ENCODE measurements at regions not wholly inside any gene's neighbourhood (a gene's known extent, or its start where the extent isn't known, plus 50 kb on each side); places are given as distances from the start of the nearest gene placed in this dataset.

DNA sequence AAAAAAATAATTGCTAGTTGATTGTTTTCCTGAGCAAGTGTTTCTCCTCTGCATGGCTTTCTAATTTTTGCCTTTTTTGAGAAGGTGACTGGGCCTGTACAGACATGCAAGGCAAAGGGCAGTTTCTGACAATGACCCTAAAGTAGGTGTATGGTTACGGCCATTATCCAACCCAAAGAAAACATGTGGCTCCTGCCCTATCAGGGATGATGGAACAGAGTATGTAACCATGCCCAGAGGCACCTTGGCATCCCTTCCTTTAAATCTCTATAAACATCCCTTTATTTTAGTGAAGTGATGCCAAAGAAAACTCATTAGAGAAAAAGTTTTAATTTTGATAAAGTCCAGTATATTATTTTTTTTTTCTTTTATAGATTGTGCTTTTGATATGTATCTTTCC lies 217.5 kb downstream of the LPIN1 start:
- TF ChIP-seq POLR2A (IDR thresholded peaks at IDR 0.05) = no peak
- TF ChIP-seq, protein P1, sequence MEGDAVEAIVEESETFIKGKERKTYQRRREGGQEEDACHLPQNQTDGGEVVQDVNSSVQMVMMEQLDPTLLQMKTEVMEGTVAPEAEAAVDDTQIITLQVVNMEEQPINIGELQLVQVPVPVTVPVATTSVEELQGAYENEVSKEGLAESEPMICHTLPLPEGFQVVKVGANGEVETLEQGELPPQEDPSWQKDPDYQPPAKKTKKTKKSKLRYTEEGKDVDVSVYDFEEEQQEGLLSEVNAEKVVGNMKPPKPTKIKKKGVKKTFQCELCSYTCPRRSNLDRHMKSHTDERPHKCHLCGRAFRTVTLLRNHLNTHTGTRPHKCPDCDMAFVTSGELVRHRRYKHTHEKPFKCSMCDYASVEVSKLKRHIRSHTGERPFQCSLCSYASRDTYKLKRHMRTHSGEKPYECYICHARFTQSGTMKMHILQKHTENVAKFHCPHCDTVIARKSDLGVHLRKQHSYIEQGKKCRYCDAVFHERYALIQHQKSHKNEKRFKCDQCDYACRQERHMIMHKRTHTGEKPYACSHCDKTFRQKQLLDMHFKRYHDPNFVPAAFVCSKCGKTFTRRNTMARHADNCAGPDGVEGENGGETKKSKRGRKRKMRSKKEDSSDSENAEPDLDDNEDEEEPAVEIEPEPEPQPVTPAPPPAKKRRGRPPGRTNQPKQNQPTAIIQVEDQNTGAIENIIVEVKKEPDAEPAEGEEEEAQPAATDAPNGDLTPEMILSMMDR (IDR thresholded peaks at IDR 0.05) = no peak
- Histone ChIP-seq H3K27ac (no peak overlapping the region), H3K36me3 (no peaks in the 10 kb centered on the region), H3K4me3 (no peak overlapping the region), H3K27me3 (no peaks in the 10 kb centered on the region), H3K9me3 (no peaks in the 10 kb centered on the region), H3K4me1 (peaks cover 0 to 25% (median 9%) of the 10 kb centered on the region in 12 donors)
- WGBS, 4 donors = 89 to 95% (median 92%) methylated on average over 1 of the region's 1 CpG
- ATAC-seq (no peak), DNase-seq (no peak)
- intact Hi-C loops (cut with DNase I) = loop anchor here in 1 of 10 donors (10.0 kb wide), 1 partner anchor 751 kb away; the partner anchor contains the start of gene TRIB2

DNA sequence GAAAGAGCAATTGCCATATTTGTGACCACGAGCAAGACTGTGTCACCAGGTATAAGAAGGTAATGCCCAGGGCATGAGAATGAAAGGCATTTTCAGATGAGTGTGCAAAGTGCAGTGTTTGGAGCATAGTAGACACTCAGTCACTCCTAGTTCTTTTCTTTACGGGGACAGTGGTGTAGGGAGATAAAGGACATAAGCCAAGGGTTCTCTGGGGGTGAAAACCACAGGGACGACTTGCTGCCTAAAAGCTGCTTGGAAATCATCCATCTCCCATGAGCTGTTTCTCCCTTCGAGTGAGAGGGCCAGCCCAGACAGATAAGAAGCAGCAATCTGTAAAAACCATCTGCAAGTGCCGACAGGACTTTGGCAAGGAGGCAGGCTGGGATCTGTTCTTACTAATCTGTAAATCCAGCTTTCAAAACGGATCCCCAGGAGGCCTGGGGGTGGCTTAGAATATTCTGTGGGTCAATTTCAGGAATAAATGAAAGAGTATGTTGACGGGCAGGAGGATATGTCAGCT lies 221.6 kb downstream of the LPIN1 start:
- ATAC-seq (peak; percentile 77 to 97 (median 85)), DNase-seq (peak; percentile 57 to 81 (median 67))
- TF ChIP-seq POLR2A (IDR thresholded peaks at IDR 0.05) = no peak
- Histone ChIP-seq H3K4me3 (no peak overlapping the region), H3K27ac (no peak overlapping the region), H3K4me1 (peaks cover 0 to 16% (median 9%) of the 10 kb centered on the region in 12 donors), H3K9me3 (peaks cover 0 to 33% (median 5%) of the 10 kb centered on the region in 12 donors), H3K27me3 (no peaks in the 10 kb centered on the region), H3K36me3 (no peaks in the 10 kb centered on the region)
- WGBS, 4 donors = 9 to 15% (median 9%) methylated on average over 7 of the region's 7 CpGs
- intact Hi-C loops (cut with DNase I) = loop anchor here in 2 of 10 donors (5.0 to 10.0 kb wide), 2 partner anchors 747 to 1039 kb away; partner anchors contain the start of gene TRIB2 (in 1 of the 2)

DNA sequence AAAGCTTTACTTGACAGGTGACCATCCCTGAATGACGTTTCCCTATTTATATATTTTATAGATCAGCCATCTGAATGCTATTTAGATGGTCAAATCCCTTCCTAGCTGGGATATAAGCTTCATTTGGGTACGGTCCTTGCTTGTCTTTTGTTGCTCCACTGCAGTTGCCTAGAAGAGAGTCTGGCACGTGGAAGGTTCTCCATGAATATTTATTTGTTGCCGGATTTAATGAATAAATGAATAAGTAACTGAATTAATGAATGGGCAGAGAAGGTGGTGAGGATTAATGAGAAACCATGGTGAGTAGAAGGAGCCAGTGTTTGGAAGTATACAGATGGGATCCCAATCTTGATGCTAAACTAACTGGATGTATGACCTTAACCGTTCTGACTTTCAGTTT lies 222.1 kb downstream of the LPIN1 start:
- no peak overlapping the region for H3K4me3 ChIP-seq
- DNase-seq (no peak), ATAC-seq (peak in 1 of 4 donors; percentile 13)
- no peaks in the 10 kb centered on the region for H3K27me3 ChIP-seq
- TF ChIP-seq, protein P1 (IDR thresholded peaks at IDR 0.05) = no peak
- TF ChIP-seq POLR2A (IDR thresholded peaks at IDR 0.05) = no peak
- H3K27ac ChIP-seq = no peak overlapping the region
- intact Hi-C loops (cut with DNase I) = loop anchor here in 2 of 10 donors (5.0 to 10.0 kb wide), 2 partner anchors 746 to 1039 kb away; partner anchors contain the start of gene TRIB2 (in 1 of the 2)
- peaks cover 0 to 38% (median 10%) of the 10 kb centered on the region in 12 donors for H3K9me3 ChIP-seq
- H3K4me1 ChIP-seq = peaks cover 0 to 16% (median 9%) of the 10 kb centered on the region in 12 donors
- WGBS, 4 donors = 69 to 75% (median 73%) methylated on average over 5 of the region's 5 CpGs
- H3K36me3 ChIP-seq = no peaks in the 10 kb centered on the region

DNA sequence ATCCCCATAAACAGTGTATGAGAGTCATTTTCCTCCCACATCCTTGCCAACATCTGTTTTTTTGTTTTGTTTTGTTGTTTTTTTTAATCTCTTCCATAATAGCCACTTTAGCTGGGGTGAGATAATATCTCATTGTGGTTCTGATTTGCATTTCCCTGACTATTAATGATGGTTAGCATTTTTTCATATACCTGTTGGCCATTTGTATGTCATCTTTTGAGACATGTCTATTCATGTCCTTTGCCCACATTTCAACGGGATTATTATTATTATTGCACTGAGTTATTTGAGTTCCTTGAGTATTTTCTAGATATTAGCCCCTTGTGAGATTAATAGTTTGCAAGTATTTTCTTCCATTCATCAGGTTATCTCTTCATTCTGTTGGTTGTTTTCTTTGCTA lies 223.3 kb downstream of the LPIN1 start:
- no peak for TF ChIP-seq POLR2A (IDR thresholded peaks at IDR 0.05)
- TF ChIP-seq, protein P1 (IDR thresholded peaks at IDR 0.05) = no peak
- no peak for ATAC-seq
- intact Hi-C loops (cut with DNase I) = loop anchor here in 2 of 10 donors (5.0 to 10.0 kb wide), 2 partner anchors 745 to 1038 kb away; partner anchors contain the start of gene TRIB2 (in 1 of the 2)
- peaks cover 0 to 50% (median 22%) of the 10 kb centered on the region in 12 donors for H3K9me3 ChIP-seq
- H3K4me3 ChIP-seq = no peak overlapping the region
- no peaks in the 10 kb centered on the region for H3K27me3 ChIP-seq
- no peaks in the 10 kb centered on the region for H3K36me3 ChIP-seq
- DNase-seq = no peak
- H3K4me1 ChIP-seq = peaks cover 0 to 16% (median 9%) of the 10 kb centered on the region in 12 donors
- 76 to 88% (median 86%) methylated on average over 1 of the region's 1 CpG for WGBS, 4 donors
- H3K27ac ChIP-seq = no peak overlapping the region
